Stomach (tissue), 8 donors: ENCODE measurements at regions not wholly inside any gene's neighbourhood (a gene's known extent, or its start where the extent isn't known, plus 50 kb on each side); places are given as distances from the start of the nearest gene placed in this dataset.
A peak's percentile ranks its signal among the peaks of the same experiment; 100 is the strongest.

Source experiments
- DNase-seq, 2 donors: peaks; one replicate each; pipeline versions ENCODE4 v3.0.0 to v3.0.0-alpha.2; 2013 to 2019
- H3K27ac ChIP-seq, 5 donors: fragments of 200-600 bp in 4 of 5; sonication (generic) in 4 of 5; one replicate each; pipeline ENCODE4 v1.5.1; 2013 to 2019; ENCODE audit warnings: mild to moderate bottlenecking in 1 of 5, moderate library complexity in 1 of 5
- H3K27me3 ChIP-seq, 3 donors: fragments of 200-600 bp; sonication (generic); one replicate each; pipeline ENCODE4 v1.5.1; 2017 to 2019; ENCODE audit warnings: mixed run types in 1 of 3
- H3K36me3 ChIP-seq, 4 donors: fragments of 200-600 bp; sonication (generic); 1 replicate in 3 of 4; 2 replicates in 1 of 4; pipeline ENCODE4 v1.5.1; 2016 to 2019
- H3K4me1 ChIP-seq, 4 donors: fragments of 200-600 bp; sonication (generic); one replicate each; pipeline ENCODE4 v1.5.1; 2016 to 2019
- H3K4me3 ChIP-seq, 4 donors: fragments of 200-600 bp; sonication (generic) in 3 of 4; one replicate each; pipeline ENCODE4 v1.5.1; 2016 to 2019; ENCODE audit warnings: mild to moderate bottlenecking in 1 of 4
- H3K9me3 ChIP-seq, 4 donors: fragments of 200-600 bp; sonication (generic); one replicate each; pipeline ENCODE4 v1.5.1; 2016 to 2019
- EP300 ChIP-seq: sonication (generic); formaldehyde crosslinking; IDR thresholded peaks from one replicate; pipeline ENCODE4 v1.6.1; 2017; ENCODE audit warnings: antibody characterized with exemption
- POLR2A ChIP-seq, 4 donors: fragments of 450-650 bp; IDR thresholded peaks; one replicate each; pipeline ENCODE4 v1.6.1; 2016; ENCODE audit warnings: antibody characterized with exemption in 4 of 4, control low read depth in 2 of 4, mild to moderate bottlenecking in 1 of 4, moderate library complexity in 1 of 4
- POLR2AphosphoS5 ChIP-seq, 3 donors: sonication (generic); formaldehyde crosslinking; IDR thresholded peaks; one replicate each; pipeline ENCODE4 v1.6.1; 2016; ENCODE audit warnings: antibody characterized with exemption in 3 of 3
- WGBS, 5 donors: extraction: QIAGEN DNeasy Blood & Tissue Kit in 3 of 5; methylation state at CpG; one replicate each; pipeline versions ENCODE4 v1.1.5 to v1.1.7; 2013 to 2018; 5-methylcytosine and 5-hydroxymethylcytosine counted together
- intact Hi-C: fragments of 100-400 bp; cut with DNase I; formaldehyde crosslinking; loops from one replicate; pipeline ENCODE4 v1.15.1; 2023; ENCODE audit warnings: low total_unique reads
- TF ChIP-seq, protein P1 (sequence below), 7 experiments: fragments of 450-650 bp in 4 of 7; fragments of 200-600 bp in 3 of 7; sonication (generic) in 3 of 7; IDR thresholded peaks; one replicate each; pipeline ENCODE4 v1.5.1; 2016 to 2019; ENCODE audit warnings: antibody characterized with exemption in 7 of 7, control low read depth in 2 of 7, mild to moderate bottlenecking in 1 of 7
- donor health status: healthy with polysubstance abuse.
- donor health status: Bipolar disorder and iron deficiency.
- donor health status: healthy.

DNA sequence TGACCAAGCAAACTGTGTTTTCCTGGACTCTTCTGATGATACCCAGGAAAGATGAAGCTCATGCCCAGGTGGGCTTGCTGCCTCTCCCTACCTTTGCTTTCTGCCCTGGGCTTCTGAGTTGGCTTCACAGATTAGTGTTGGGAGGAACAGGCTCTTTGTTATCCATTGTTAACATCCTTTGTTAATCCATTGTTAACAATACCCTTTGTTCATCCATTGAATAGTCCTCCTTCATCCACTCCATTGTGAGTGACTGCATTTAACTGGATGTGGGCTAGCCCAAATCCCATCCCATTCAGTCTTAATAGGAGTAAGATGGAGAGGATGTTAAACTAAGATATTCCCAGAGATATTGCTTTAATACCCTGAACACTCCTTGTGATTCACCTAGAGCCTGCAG is 199.0 kb upstream of the LNX1 start:
- Histone ChIP-seq H3K27me3 (no peaks in the 10 kb centered on the region), H3K9me3 (no peaks in the 10 kb centered on the region), H3K4me3 (no peak overlapping the region), H3K36me3 (no peaks in the 10 kb centered on the region), H3K27ac (no peak overlapping the region), H3K4me1 (no peaks in the 10 kb centered on the region)
- no peak for DNase-seq
- TF ChIP-seq POLR2AphosphoS5 (IDR thresholded peaks at IDR 0.05) = no peak
- intact Hi-C loops = no loop called here

DNA sequence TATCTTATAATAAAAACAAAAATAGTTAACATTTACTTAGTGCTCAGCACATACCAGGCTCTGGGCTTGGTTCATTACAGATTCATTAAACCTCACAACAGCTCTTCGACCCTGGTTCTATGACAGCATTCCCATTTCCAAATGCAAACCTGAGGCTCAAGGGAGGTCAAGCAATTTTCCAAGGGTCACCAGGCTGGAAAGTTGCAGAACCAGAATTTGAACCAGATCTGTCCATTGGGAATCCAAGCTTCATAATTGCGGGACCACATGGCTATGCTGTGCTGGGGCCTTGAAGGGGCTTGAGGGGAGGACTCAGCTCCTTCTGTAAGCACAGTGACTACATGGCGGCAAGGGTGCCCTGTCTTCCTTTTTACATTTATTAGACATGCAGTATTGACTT is 197.3 kb upstream of the LNX1 start:
- intact Hi-C loops = no loop called here
- no peak for DNase-seq
- WGBS, 5 donors = 77 to 89% (median 84%) methylated on average over 3 of the region's 3 CpGs

DNA sequence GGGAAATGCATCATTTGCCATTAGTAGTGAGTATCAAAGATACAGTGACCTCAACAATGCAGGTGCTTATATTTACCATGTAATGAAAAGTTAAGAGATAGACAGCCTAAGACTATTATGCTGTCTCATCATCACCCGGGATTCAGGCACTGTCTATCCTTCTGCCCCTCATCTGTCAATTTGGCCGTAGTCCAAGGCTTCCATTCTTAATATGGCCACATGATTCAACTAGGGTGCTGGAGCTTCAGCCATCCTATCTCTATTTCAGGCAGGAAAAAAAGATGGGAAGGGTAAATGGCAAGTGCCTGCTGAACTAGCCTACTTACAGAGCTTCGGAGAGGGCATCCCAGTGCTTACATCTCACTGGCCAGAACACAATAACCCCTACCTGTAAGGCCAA is 196.7 kb upstream of the LNX1 start:
- Histone ChIP-seq H3K27me3 (no peaks in the 10 kb centered on the region), H3K4me1 (no peaks in the 10 kb centered on the region), H3K4me3 (no peak overlapping the region), H3K36me3 (no peaks in the 10 kb centered on the region), H3K27ac (peak overlapping the region in 2 of 5 donors; percentile 1 to 67), H3K9me3 (no peaks in the 10 kb centered on the region)
- DNase-seq = no peak
- 77 to 90% (median 86%) methylated on average over 3 of the region's 3 CpGs for WGBS, 5 donors
- TF ChIP-seq POLR2A (IDR thresholded peaks at IDR 0.05) (no peak), POLR2AphosphoS5 (IDR thresholded peaks at IDR 0.05) (no peak), EP300 (no peak)
- TF ChIP-seq, protein P1, sequence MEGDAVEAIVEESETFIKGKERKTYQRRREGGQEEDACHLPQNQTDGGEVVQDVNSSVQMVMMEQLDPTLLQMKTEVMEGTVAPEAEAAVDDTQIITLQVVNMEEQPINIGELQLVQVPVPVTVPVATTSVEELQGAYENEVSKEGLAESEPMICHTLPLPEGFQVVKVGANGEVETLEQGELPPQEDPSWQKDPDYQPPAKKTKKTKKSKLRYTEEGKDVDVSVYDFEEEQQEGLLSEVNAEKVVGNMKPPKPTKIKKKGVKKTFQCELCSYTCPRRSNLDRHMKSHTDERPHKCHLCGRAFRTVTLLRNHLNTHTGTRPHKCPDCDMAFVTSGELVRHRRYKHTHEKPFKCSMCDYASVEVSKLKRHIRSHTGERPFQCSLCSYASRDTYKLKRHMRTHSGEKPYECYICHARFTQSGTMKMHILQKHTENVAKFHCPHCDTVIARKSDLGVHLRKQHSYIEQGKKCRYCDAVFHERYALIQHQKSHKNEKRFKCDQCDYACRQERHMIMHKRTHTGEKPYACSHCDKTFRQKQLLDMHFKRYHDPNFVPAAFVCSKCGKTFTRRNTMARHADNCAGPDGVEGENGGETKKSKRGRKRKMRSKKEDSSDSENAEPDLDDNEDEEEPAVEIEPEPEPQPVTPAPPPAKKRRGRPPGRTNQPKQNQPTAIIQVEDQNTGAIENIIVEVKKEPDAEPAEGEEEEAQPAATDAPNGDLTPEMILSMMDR (IDR thresholded peaks at IDR 0.05) = no peak
- intact Hi-C loops = no loop called here

More for the DNA sequence above, 197.3 kb upstream of the LNX1 start:
- no peaks in the 10 kb centered on the region for H3K9me3 ChIP-seq
- TF ChIP-seq POLR2AphosphoS5 (IDR thresholded peaks at IDR 0.05) (no peak), POLR2A (IDR thresholded peaks at IDR 0.05) (no peak), EP300 (no peak)
- TF ChIP-seq, protein P1 (IDR thresholded peaks at IDR 0.05) = no peak
- no peaks in the 10 kb centered on the region for H3K4me1 ChIP-seq
- H3K36me3 ChIP-seq = no peaks in the 10 kb centered on the region
- H3K27ac ChIP-seq = peak overlapping the region in 1 of 5 donors; percentile 10
- no peaks in the 10 kb centered on the region for H3K27me3 ChIP-seq
- no peak overlapping the region for H3K4me3 ChIP-seq

- no peak for TF ChIP-seq POLR2A (IDR thresholded peaks at IDR 0.05)
- TF ChIP-seq POLR2AphosphoS5 (IDR thresholded peaks at IDR 0.05) = peak in 2 of 3 donors; percentile 27 to 64
- TF ChIP-seq EP300 = no peak
- intact Hi-C loops = no loop called here
- Histone ChIP-seq H3K4me1 (no peaks in the 10 kb centered on the region), H3K27ac (peak overlapping the region in 3 of 5 donors; percentile 4 to 67 (median 9)), H3K27me3 (no peaks in the 10 kb centered on the region), H3K36me3 (no peaks in the 10 kb centered on the region), H3K9me3 (no peaks in the 10 kb centered on the region), H3K4me3 (no peak overlapping the region)
- peak in 1 of 2 donors; percentile 41 for DNase-seq
- WGBS, 5 donors = 54 to 64% (median 61%) methylated on average over 4 of the region's 4 CpGs
These were observed 195.3 kb upstream of the LNX1 start for GRCh38 chr4:53786632-53787031.

GRCh38 chr4:53785996-53786395 is 194.7 kb upstream of the LNX1 start:
- TF ChIP-seq, protein P1 (IDR thresholded peaks at IDR 0.05) = no peak
- TF ChIP-seq POLR2AphosphoS5 (IDR thresholded peaks at IDR 0.05) = no peak
- Histone ChIP-seq H3K27ac (peak overlapping the region in 2 of 5 donors; percentile 9 to 67), H3K9me3 (no peaks in the 10 kb centered on the region), H3K4me1 (no peaks in the 10 kb centered on the region), H3K4me3 (no peak overlapping the region), H3K27me3 (no peaks in the 10 kb centered on the region), H3K36me3 (no peaks in the 10 kb centered on the region)
- no peak for DNase-seq
- intact Hi-C loops = no loop called here
- WGBS, 5 donors = 67 to 74% (median 70%) methylated on average over 6 of the region's 6 CpGs
